ENCODE measurements at regions not wholly inside any gene's neighbourhood (a gene's known extent, or its start where the extent isn't known, plus 50 kb on each side); places are given as distances from the start of the nearest gene placed in this dataset.

DNA sequence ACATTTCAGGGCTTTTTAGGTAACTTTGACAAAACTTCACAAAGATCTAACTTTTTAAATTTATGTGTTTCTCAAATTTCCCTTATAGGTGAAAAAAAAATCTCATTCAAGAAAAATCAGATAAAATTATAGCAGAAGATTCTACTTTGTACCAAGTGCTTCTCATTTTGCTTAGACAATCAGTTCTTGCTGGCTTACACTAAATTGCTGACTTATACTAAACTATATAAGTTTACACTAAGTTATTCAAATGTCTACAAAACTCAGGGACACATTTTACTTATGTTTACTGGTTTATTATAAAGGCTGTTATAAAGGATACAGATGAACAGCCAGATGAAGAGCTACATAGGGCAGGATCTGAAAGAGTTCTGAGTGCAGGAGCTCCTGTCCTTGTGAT lies 195.1 kb downstream of the ZPLD1 start:
- H3K36me3 ChIP-seq: no peaks in the 10 kb centered on the region
- TF ChIP-seq POLR2A (IDR thresholded peaks at IDR 0.05; ENCODE audit: low read depth): no peak
- no peak for TF ChIP-seq CTCF (IDR thresholded peaks at IDR 0.05)
- TF ChIP-seq EP300 (IDR thresholded peaks at IDR 0.05): no peak
- no peak for TF ChIP-seq POLR2AphosphoS5 (IDR thresholded peaks at IDR 0.05)
- DNase-seq (ENCODE audit: extremely low spot score): no peak
- intact Hi-C loops (cut with DNase I): no loop called here
- H3K4me3 ChIP-seq: no peak overlapping the region
- H3K27me3 ChIP-seq: no peaks in the 10 kb centered on the region
- H3K4me1 ChIP-seq: no peaks in the 10 kb centered on the region
- no peak overlapping the region for H3K27ac ChIP-seq (replicated peaks in 1 of 4)
- H3K9me3 ChIP-seq: no peaks in the 10 kb centered on the region

GRCh38 chr3:102630531-102630930 lies 195.7 kb downstream of the ZPLD1 start:
- intact Hi-C loops (cut with DNase I): no loop called here
- Histone ChIP-seq H3K27me3 (no peaks in the 10 kb centered on the region), H3K27ac (replicated peaks in 1 of 4) (no peak overlapping the region), H3K36me3 (no peaks in the 10 kb centered on the region), H3K4me3 (no peak overlapping the region), H3K9me3 (no peaks in the 10 kb centered on the region), H3K4me1 (no peaks in the 10 kb centered on the region)
- TF ChIP-seq POLR2A (IDR thresholded peaks at IDR 0.05; ENCODE audit: low read depth) (no peak), CTCF (IDR thresholded peaks at IDR 0.05) (no peak), EP300 (IDR thresholded peaks at IDR 0.05) (no peak), POLR2AphosphoS5 (IDR thresholded peaks at IDR 0.05) (no peak)
- 82% methylated on average over 6 of the region's 6 CpGs for WGBS
- no peak for DNase-seq (ENCODE audit: extremely low spot score)

- Histone ChIP-seq H3K4me1 (no peaks in the 10 kb centered on the region), H3K27ac (replicated peaks in 1 of 4) (no peak overlapping the region), H3K9me3 (no peaks in the 10 kb centered on the region), H3K4me3 (no peak overlapping the region), H3K27me3 (no peaks in the 10 kb centered on the region), H3K36me3 (no peaks in the 10 kb centered on the region)
- no peak for DNase-seq (ENCODE audit: extremely low spot score)
- intact Hi-C loops (cut with DNase I): no loop called here
- TF ChIP-seq POLR2AphosphoS5 (IDR thresholded peaks at IDR 0.05): no peak
- TF ChIP-seq EP300 (IDR thresholded peaks at IDR 0.05): no peak
- no peak for TF ChIP-seq CTCF (IDR thresholded peaks at IDR 0.05)
- TF ChIP-seq POLR2A (IDR thresholded peaks at IDR 0.05; ENCODE audit: low read depth): no peak
- WGBS: 76% methylated on average over 4 of the region's 4 CpGs
Measured at GRCh38 chr3:102643546-102643945, 208.7 kb downstream of the ZPLD1 start.

- Histone ChIP-seq H3K4me3 (no peak overlapping the region), H3K9me3 (no peaks in the 10 kb centered on the region), H3K4me1 (no peaks in the 10 kb centered on the region), H3K27ac (replicated peaks in 1 of 4) (no peak overlapping the region), H3K27me3 (no peaks in the 10 kb centered on the region), H3K36me3 (no peaks in the 10 kb centered on the region)
- TF ChIP-seq CTCF (IDR thresholded peaks at IDR 0.05): no peak
- no peak for TF ChIP-seq EP300 (IDR thresholded peaks at IDR 0.05)
- TF ChIP-seq POLR2A (IDR thresholded peaks at IDR 0.05; ENCODE audit: low read depth): no peak
- no peak for TF ChIP-seq POLR2AphosphoS5 (IDR thresholded peaks at IDR 0.05)
- WGBS: 93% methylated on average over 2 of the region's 2 CpGs
- intact Hi-C loops (cut with DNase I): no loop called here
- DNase-seq (ENCODE audit: extremely low spot score): no peak
Measured at GRCh38 chr3:102646557-102646956, 211.7 kb downstream of the ZPLD1 start.

- no peak for DNase-seq (ENCODE audit: extremely low spot score)
- intact Hi-C loops (cut with DNase I): no loop called here
- no peaks in the 10 kb centered on the region for H3K27me3 ChIP-seq
- WGBS: 86% methylated on average over 3 of the region's 3 CpGs
- H3K27ac ChIP-seq (replicated peaks in 1 of 4): no peak overlapping the region
- H3K4me1 ChIP-seq: no peaks in the 10 kb centered on the region
- no peaks in the 10 kb centered on the region for H3K36me3 ChIP-seq
- H3K9me3 ChIP-seq: no peaks in the 10 kb centered on the region
- H3K4me3 ChIP-seq: no peak overlapping the region
- no peak for TF ChIP-seq POLR2A (IDR thresholded peaks at IDR 0.05; ENCODE audit: low read depth)
- TF ChIP-seq CTCF (IDR thresholded peaks at IDR 0.05): no peak
- no peak for TF ChIP-seq POLR2AphosphoS5 (IDR thresholded peaks at IDR 0.05)
- TF ChIP-seq EP300 (IDR thresholded peaks at IDR 0.05): no peak
Measured at GRCh38 chr3:102660653-102661052, 225.8 kb downstream of the ZPLD1 start.
